Thyroid gland (tissue), 4 donors: ENCODE measurements at regions not wholly inside any gene's neighbourhood (a gene's known extent, or its start where the extent isn't known, plus 50 kb on each side); places are given as distances from the start of the nearest gene placed in this dataset.

ENCODE experiments used
- POLR2A ChIP-seq, 2 donors: fragments of 450-650 bp; IDR thresholded peaks; one replicate each; pipeline ENCODE4 v1.6.1; 2017; ENCODE audit warnings: antibody characterized with exemption in 2 of 2, mild to moderate bottlenecking in 2 of 2, moderate library complexity in 1 of 2
- TF ChIP-seq, protein P1 (sequence below), 6 experiments: fragments of 200-600 bp in 3 of 6; fragments of 450-650 bp in 3 of 6; sonication (generic) in 3 of 6; IDR thresholded peaks; one replicate each; pipeline ENCODE4 v1.5.1; 2016 to 2019; ENCODE audit warnings: antibody characterized with exemption in 6 of 6, mild to moderate bottlenecking in 2 of 6, inconsistent platforms in 1 of 6, moderate library complexity in 1 of 6

DNA sequence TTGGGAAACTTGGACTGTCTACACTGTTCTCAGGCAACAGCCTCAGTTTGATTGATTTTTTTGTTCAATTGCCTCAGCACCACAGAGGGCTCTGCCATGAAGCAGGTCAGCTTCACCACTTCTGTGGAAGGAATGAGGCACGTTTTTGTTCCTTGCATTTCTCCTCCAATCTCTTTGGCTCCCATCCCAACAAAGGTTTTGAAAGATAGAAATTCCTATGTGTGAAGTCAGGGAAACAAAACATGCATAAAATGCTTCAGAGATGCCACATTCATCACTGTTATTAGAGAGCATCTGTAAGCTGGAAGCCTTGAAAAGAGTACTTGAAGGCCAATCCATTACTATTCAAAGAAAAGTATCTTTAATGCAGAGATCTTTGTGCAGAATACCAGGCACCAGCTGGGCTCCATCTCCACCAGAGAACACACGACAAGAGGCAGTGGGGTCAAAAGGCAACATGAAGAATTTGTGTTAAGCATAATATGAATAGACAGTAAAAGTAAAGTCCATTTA is 249.1 kb upstream of the LYZL1 start:
- no peak for TF ChIP-seq POLR2A (IDR thresholded peaks at IDR 0.05)
- TF ChIP-seq, protein P1, sequence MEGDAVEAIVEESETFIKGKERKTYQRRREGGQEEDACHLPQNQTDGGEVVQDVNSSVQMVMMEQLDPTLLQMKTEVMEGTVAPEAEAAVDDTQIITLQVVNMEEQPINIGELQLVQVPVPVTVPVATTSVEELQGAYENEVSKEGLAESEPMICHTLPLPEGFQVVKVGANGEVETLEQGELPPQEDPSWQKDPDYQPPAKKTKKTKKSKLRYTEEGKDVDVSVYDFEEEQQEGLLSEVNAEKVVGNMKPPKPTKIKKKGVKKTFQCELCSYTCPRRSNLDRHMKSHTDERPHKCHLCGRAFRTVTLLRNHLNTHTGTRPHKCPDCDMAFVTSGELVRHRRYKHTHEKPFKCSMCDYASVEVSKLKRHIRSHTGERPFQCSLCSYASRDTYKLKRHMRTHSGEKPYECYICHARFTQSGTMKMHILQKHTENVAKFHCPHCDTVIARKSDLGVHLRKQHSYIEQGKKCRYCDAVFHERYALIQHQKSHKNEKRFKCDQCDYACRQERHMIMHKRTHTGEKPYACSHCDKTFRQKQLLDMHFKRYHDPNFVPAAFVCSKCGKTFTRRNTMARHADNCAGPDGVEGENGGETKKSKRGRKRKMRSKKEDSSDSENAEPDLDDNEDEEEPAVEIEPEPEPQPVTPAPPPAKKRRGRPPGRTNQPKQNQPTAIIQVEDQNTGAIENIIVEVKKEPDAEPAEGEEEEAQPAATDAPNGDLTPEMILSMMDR (IDR thresholded peaks at IDR 0.05), result no peak
